HCEC 1CT (cell line): ENCODE measurements at regions not wholly inside any gene's neighbourhood (a gene's known extent, or its start where the extent isn't known, plus 50 kb on each side); places are given as distances from the start of the nearest gene placed in this dataset.

Experiments used
- DNase-seq: peaks from one replicate; pipeline ENCODE4 v3.0.0-alpha.2; 2017

GRCh38 chr4:156495091-156495490 is 476.5 kb downstream of the PDGFC start:
- DNase-seq, result no peak

GRCh38 chr4:156493858-156494257 is 477.7 kb downstream of the PDGFC start:
- DNase-seq, result no peak

- no peak for DNase-seq
Measured at GRCh38 chr4:156487107-156487506, 484.5 kb downstream of the PDGFC start.

- DNase-seq, result no peak
Measured at GRCh38 chr4:156481845-156482244, 489.8 kb downstream of the PDGFC start.

- no peak for DNase-seq
Measured at GRCh38 chr4:156477636-156478035, 494.0 kb downstream of the PDGFC start.

GRCh38 chr4:156476359-156476758 is 495.2 kb downstream of the PDGFC start:
- DNase-seq, result peak; percentile 94

- DNase-seq, result peak; percentile 68
Measured at GRCh38 chr4:156475322-156475721, 496.3 kb downstream of the PDGFC start.

- no peak for DNase-seq
Measured at GRCh38 chr4:156473151-156473550, 498.4 kb downstream of the PDGFC start.

GRCh38 chr4:156472624-156473023 is 499.0 kb downstream of the PDGFC start:
- no peak for DNase-seq

GRCh38 chr4:156459584-156459983 is 505.9 kb upstream of the CTSO start:
- DNase-seq, result no peak

- DNase-seq, result no peak
Measured at GRCh38 chr4:156456830-156457229, 503.2 kb upstream of the CTSO start.

GRCh38 chr4:156443488-156443887 is 489.8 kb upstream of the CTSO start:
- DNase-seq, result no peak

- no peak for DNase-seq
Measured at GRCh38 chr4:156442912-156443311, 489.2 kb upstream of the CTSO start.

- no peak for DNase-seq
Measured at GRCh38 chr4:156439576-156440200, 486.0 kb upstream of the CTSO start.

GRCh38 chr4:156437666-156438065 is 484.0 kb upstream of the CTSO start:
- DNase-seq, result no peak

- peak; percentile 35 for DNase-seq
Measured at GRCh38 chr4:156422576-156422975, 468.9 kb upstream of the CTSO start.

GRCh38 chr4:156420623-156421022 is 467.0 kb upstream of the CTSO start:
- peak; percentile 6 for DNase-seq

- DNase-seq, result peak; percentile 2
Measured at GRCh38 chr4:156419080-156419685, 465.5 kb upstream of the CTSO start.

- no peak for DNase-seq
Measured at GRCh38 chr4:156414406-156414805, 460.7 kb upstream of the CTSO start.

GRCh38 chr4:156413239-156414135 is 459.8 kb upstream of the CTSO start:
- DNase-seq, result no peak

- DNase-seq, result no peak
Measured at GRCh38 chr4:156411531-156411930, 457.9 kb upstream of the CTSO start.

- DNase-seq, result peak; percentile 2
Measured at GRCh38 chr4:156408749-156409148, 455.1 kb upstream of the CTSO start.

GRCh38 chr4:156401371-156401770 is 447.7 kb upstream of the CTSO start:
- no peak for DNase-seq

GRCh38 chr4:156396534-156396933 is 442.9 kb upstream of the CTSO start:
- no peak for DNase-seq
